ENCODE measurements at regions not wholly inside any gene's neighbourhood (a gene's known extent, or its start where the extent isn't known, plus 50 kb on each side); places are given as distances from the start of the nearest gene placed in this dataset.

GRCh38 chr4:187552781-187553180 is 442.8 kb upstream of the ZFP42 start:
- TF ChIP-seq SP1 (IDR thresholded peaks at IDR 0.05) (no peak), FOXM1 (IDR thresholded peaks at IDR 0.05; ENCODE audit: borderline replicate concordance) (no peak), BHLHE40 (IDR thresholded peaks at IDR 0.05; ENCODE audit: borderline replicate concordance) (no peak), ZNF384 (IDR thresholded peaks at IDR 0.05) (no peak), TARDBP (IDR thresholded peaks at IDR 0.05) (no peak), ELF4 (IDR thresholded peaks at IDR 0.05) (no peak), SUZ12 (IDR thresholded peaks at IDR 0.05) (no peak), PKNOX1 (IDR thresholded peaks at IDR 0.05) (no peak)
